H1 (cell line): ENCODE measurements at regions not wholly inside any gene's neighbourhood (a gene's known extent, or its start where the extent isn't known, plus 50 kb on each side); places are given as distances from the start of the nearest gene placed in this dataset.

Experiments used
- CHD7 ChIP-seq: fragments of 300-600 bp; sonication (generic); IDR thresholded peaks from 2 replicates; pipeline ENCODE4 v1.7.1; 2012; ENCODE audit warnings: low read length, moderate library complexity, mild to moderate bottlenecking, inconsistent platforms; ENCODE audit not compliant: insufficient replicate concordance
- E2F6 ChIP-seq: IDR thresholded peaks from 2 replicates; pipeline ENCODE4 v1.6.1; 2012; ENCODE audit warnings: inconsistent platforms
- SP2 ChIP-seq: IDR thresholded peaks from 2 replicates; pipeline ENCODE4 v1.6.1; 2012; ENCODE audit warnings: mild to moderate bottlenecking, low read length, inconsistent platforms
- TAF1 ChIP-seq: IDR thresholded peaks from 2 replicates; pipeline ENCODE4 v1.6.1; 2011; ENCODE audit warnings: mild to moderate bottlenecking, low read depth, low read length
- TF ChIP-seq, protein P1 (sequence below): IDR thresholded peaks from 2 replicates; pipeline ENCODE4 v1.6.1; 2011; ENCODE audit warnings: low read depth, mild to moderate bottlenecking, low read length; ENCODE audit not compliant: insufficient read depth

- no peak for TF ChIP-seq CHD7
- TF ChIP-seq E2F6, result no peak
- TF ChIP-seq, protein P1, sequence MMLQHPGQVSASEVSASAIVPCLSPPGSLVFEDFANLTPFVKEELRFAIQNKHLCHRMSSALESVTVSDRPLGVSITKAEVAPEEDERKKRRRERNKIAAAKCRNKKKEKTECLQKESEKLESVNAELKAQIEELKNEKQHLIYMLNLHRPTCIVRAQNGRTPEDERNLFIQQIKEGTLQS, result no peak
- no peak for TF ChIP-seq SP2
- no peak for TF ChIP-seq TAF1
Measured at GRCh38 chr15:91521548-91521947, 332.0 kb upstream of the SLCO3A1 start (continued).
